ENCODE measurements at regions not wholly inside any gene's neighbourhood (a gene's known extent, or its start where the extent isn't known, plus 50 kb on each side); places are given as distances from the start of the nearest gene placed in this dataset.

GRCh38 chr3:43958005-43958770 is 267.4 kb downstream of the ABHD5 start:
- TF ChIP-seq CTCF (IDR thresholded peaks at IDR 0.05) (no peak), POLR2A (IDR thresholded peaks at IDR 0.05) (no peak)
